ENCODE measurements at regions not wholly inside any gene's neighbourhood (a gene's known extent, or its start where the extent isn't known, plus 50 kb on each side); places are given as distances from the start of the nearest gene placed in this dataset.

DNA sequence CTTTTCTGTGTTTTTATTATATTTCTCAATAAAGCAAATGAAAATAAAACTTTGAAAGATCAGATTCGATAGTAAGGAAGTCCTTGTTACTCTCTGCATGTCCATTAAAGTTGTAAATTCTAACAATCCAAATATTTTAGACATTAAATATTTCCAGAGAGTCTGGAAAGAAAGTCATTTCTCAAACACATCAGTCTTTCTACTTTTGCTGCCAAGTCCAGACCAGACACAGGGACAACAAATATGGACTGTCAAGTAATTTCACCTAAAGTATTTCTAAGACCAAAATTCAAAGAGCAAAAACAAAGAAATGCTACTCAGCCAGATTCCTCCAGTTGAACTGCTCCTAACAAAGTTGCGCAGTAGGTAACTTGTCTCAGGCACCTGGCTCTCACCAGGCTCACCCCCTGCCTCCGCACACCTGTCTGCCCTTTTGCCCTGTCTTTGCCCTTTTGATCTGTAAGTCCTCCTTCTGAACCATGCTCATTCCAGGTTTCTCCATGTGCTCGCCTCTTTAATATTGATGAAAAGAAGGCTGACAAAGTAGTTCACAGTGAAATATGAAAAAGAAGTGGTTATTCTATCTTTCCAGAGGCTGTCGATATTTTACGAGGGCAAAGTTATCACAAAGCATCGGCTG lies 300.5 kb downstream of the C7orf25 start:
- H2AFZ ChIP-seq (ENCODE audit: low read depth, low read length, poor library complexity, severe bottlenecking), result no peak overlapping the region
- intact Hi-C loops (cut with micrococcal nuclease), result no loop called here
- BruUV-seq (replicated peaks), result no TSS peak
- TF ChIP-seq, protein P1, sequence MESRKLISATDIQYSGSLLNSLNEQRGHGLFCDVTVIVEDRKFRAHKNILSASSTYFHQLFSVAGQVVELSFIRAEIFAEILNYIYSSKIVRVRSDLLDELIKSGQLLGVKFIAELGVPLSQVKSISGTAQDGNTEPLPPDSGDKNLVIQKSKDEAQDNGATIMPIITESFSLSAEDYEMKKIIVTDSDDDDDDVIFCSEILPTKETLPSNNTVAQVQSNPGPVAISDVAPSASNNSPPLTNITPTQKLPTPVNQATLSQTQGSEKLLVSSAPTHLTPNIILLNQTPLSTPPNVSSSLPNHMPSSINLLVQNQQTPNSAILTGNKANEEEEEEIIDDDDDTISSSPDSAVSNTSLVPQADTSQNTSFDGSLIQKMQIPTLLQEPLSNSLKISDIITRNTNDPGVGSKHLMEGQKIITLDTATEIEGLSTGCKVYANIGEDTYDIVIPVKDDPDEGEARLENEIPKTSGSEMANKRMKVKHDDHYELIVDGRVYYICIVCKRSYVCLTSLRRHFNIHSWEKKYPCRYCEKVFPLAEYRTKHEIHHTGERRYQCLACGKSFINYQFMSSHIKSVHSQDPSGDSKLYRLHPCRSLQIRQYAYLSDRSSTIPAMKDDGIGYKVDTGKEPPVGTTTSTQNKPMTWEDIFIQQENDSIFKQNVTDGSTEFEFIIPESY (IDR thresholded peaks at IDR 0.05; ENCODE audit: extremely low read depth, insufficient replicate concordance, low read length), result no peak
- TF ChIP-seq ZFX (IDR thresholded peaks at IDR 0.05) (no peak), JUND (IDR thresholded peaks at IDR 0.05) (no peak), POLR2AphosphoS5 (IDR thresholded peaks at IDR 0.05; ENCODE audit: low read depth, low read length) (no peak), RAD21 (IDR thresholded peaks at IDR 0.05; ENCODE audit: low read depth) (no peak), CBX3 (IDR thresholded peaks at IDR 0.05; ENCODE audit: low read depth) (no peak), SRF (IDR thresholded peaks at IDR 0.05; ENCODE audit: low read depth) (no peak), YY1 (IDR thresholded peaks at IDR 0.05; ENCODE audit: extremely low read depth, insufficient replicate concordance, low read depth, low read length) (no peak), ELF1 (IDR thresholded peaks at IDR 0.05; ENCODE audit: borderline replicate concordance, low read depth) (no peak), TCF7L2 (IDR thresholded peaks at IDR 0.05; ENCODE audit: borderline replicate concordance, extremely low read depth, insufficient read depth, insufficient read length) (no peak), EGR1 (IDR thresholded peaks at IDR 0.05; ENCODE audit: low read depth) (no peak), EZH2phosphoT487 (IDR thresholded peaks at IDR 0.05; ENCODE audit: borderline replicate concordance) (no peak), FOSL1 (IDR thresholded peaks at IDR 0.05; ENCODE audit: low read depth) (no peak), EZH2 (IDR thresholded peaks at IDR 0.05) (no peak), SP1 (IDR thresholded peaks at IDR 0.05; ENCODE audit: low read depth) (no peak), ZNF274 (IDR thresholded peaks at IDR 0.05; ENCODE audit: low read depth, low read length) (no peak), SIN3A (IDR thresholded peaks at IDR 0.05; ENCODE audit: low read depth) (no peak)
- TF ChIP-seq, protein P2, sequence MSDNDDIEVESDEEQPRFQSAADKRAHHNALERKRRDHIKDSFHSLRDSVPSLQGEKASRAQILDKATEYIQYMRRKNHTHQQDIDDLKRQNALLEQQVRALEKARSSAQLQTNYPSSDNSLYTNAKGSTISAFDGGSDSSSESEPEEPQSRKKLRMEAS (IDR thresholded peaks at IDR 0.05), result no peak
- no peaks in the 10 kb centered on the region for H3K36me3 ChIP-seq (ENCODE audit: control insufficient read depth in 1 of 2, insufficient read depth in 2 of 2, low read length in 2 of 2)
- no peak overlapping the region for H3K9ac ChIP-seq (ENCODE audit: low read length)
- no peaks in the 10 kb centered on the region for H3K9me2 ChIP-seq (ENCODE audit: insufficient read depth)
- ChIA-PET RAD21 (ENCODE audit: low non-redundant PET in 1 of 2, low total read pairs in 2 of 2, uncharacterized antibody in 2 of 2, unreplicated experiment in 2 of 2) (no interaction called here), CTCF (no interaction called here), POLR2A (no interaction called here)
- no peaks in the 10 kb centered on the region for H4K20me1 ChIP-seq (ENCODE audit: insufficient read depth)
- ATAC-seq (no peak), DNase-seq (ENCODE audit: low read depth, low spot score) (no peak)
- no peaks in the 10 kb centered on the region for H3K27me3 ChIP-seq (ENCODE audit: insufficient read depth, low read length)
- H3K27ac ChIP-seq (ENCODE audit: low read depth, low read length), result no peak overlapping the region
- H3K4me3 ChIP-seq (replicated peaks in 1 of 2; ENCODE audit: low read depth in 1 of 2, low read length in 2 of 2), result no peak overlapping the region
- H3K4me1 ChIP-seq (ENCODE audit: control insufficient read depth in 1 of 2, insufficient read depth in 2 of 2, low read length in 2 of 2), result no peaks in the 10 kb centered on the region
- no peaks in the 10 kb centered on the region for H3K79me2 ChIP-seq (ENCODE audit: insufficient read depth, low read length)
- no peaks in the 10 kb centered on the region; a peak in 1 of 4 replicates for H3K9me3 ChIP-seq (ENCODE audit: control insufficient read depth in 1 of 2, insufficient read depth in 1 of 2, low read depth in 1 of 2, low read length in 2 of 2)
- H3K4me2 ChIP-seq (ENCODE audit: low read length), result no peak overlapping the region
